H9 (cell line): ENCODE measurements at regions not wholly inside any gene's neighbourhood (a gene's known extent, or its start where the extent isn't known, plus 50 kb on each side); places are given as distances from the start of the nearest gene placed in this dataset.

Experiments used
- DNase-seq: peaks from one replicate; pipeline ENCODE4 v3.0.0-alpha.2; 2017
- H2AFZ ChIP-seq: one replicate; pipeline ENCODE4 v1.6.1; 2013; ENCODE audit warnings: mild to moderate bottlenecking, low read length, control low read depth, moderate library complexity
- H2AK5ac ChIP-seq: 2 replicates; pipeline ENCODE4 v1.6.1; 2013; ENCODE audit warnings: low read length, control low read depth, mixed read lengths; ENCODE audit not compliant: insufficient read length
- H2BK120ac ChIP-seq: one replicate; pipeline ENCODE4 v1.6.1; 2013; ENCODE audit warnings: low read depth, mild to moderate bottlenecking, low read length, control low read depth, inconsistent platforms; ENCODE audit not compliant: poor library complexity, severe bottlenecking
- H2BK12ac ChIP-seq: 2 replicates; pipeline ENCODE4 v1.6.1; 2013; ENCODE audit warnings: low read length, control low read depth, mixed read lengths, low read depth; ENCODE audit not compliant: insufficient read length
- H2BK15ac ChIP-seq: 2 replicates; pipeline ENCODE4 v1.6.1; 2013; ENCODE audit warnings: low read depth, low read length, control low read depth
- H2BK20ac ChIP-seq: one replicate; pipeline ENCODE4 v1.6.1; 2013; ENCODE audit warnings: low read depth, mild to moderate bottlenecking, low read length, control low read depth, inconsistent platforms; ENCODE audit not compliant: poor library complexity, severe bottlenecking
- H2BK5ac ChIP-seq: 2 replicates; pipeline ENCODE4 v1.6.1; 2013; ENCODE audit warnings: low read length, control low read depth, mixed read lengths; ENCODE audit not compliant: insufficient read length
- H3K14ac ChIP-seq: 2 replicates; pipeline ENCODE4 v1.6.1; 2013; ENCODE audit warnings: low read length, control low read depth; ENCODE audit not compliant: insufficient read depth
- H3K18ac ChIP-seq: 2 replicates; pipeline ENCODE4 v1.6.1; 2013; ENCODE audit warnings: low read depth, mild to moderate bottlenecking, mixed read lengths, low read length, control low read depth; ENCODE audit not compliant: insufficient read length
- H3K23ac ChIP-seq: 2 replicates; pipeline ENCODE4 v1.6.1; 2013; ENCODE audit warnings: low read length, control low read depth, mixed read lengths, low read depth; ENCODE audit not compliant: insufficient read length
- H3K23me2 ChIP-seq: 2 replicates; pipeline ENCODE4 v1.6.1; 2013; ENCODE audit warnings: low read depth, mild to moderate bottlenecking, mixed read lengths, low read length, control low read depth; ENCODE audit not compliant: insufficient read length, poor library complexity, severe bottlenecking
- H3K27ac ChIP-seq: 2 replicates; pipeline ENCODE4 v1.5.1; 2013; ENCODE audit warnings: low read length, control low read depth, mixed read lengths, low read depth; ENCODE audit not compliant: insufficient read length
- H3K27me3 ChIP-seq: 2 replicates; pipeline ENCODE4 v1.6.1; 2013; ENCODE audit warnings: low read length, control low read depth, inconsistent platforms; ENCODE audit not compliant: insufficient read depth
- H3K4ac ChIP-seq: 2 replicates; pipeline ENCODE4 v1.6.1; 2013; ENCODE audit warnings: low read depth, mild to moderate bottlenecking, control low read depth, inconsistent platforms, low read length, moderate library complexity
- H3K4me1 ChIP-seq: 2 replicates; pipeline ENCODE4 v1.6.1; 2013; ENCODE audit warnings: low read length, control low read depth, inconsistent platforms; ENCODE audit not compliant: insufficient read depth
- H3K4me2 ChIP-seq: 2 replicates; pipeline ENCODE4 v1.6.1; 2013; ENCODE audit warnings: low read length, control low read depth, mixed read lengths; ENCODE audit not compliant: insufficient read length, insufficient read depth
- H3K56ac ChIP-seq: 2 replicates; pipeline ENCODE4 v1.6.1; 2013; ENCODE audit warnings: low read depth, mild to moderate bottlenecking, mixed read lengths, low read length, control low read depth; ENCODE audit not compliant: insufficient read length
- H3K79me1 ChIP-seq: 2 replicates; pipeline ENCODE4 v1.6.1; 2013; ENCODE audit warnings: low read depth, mild to moderate bottlenecking, moderate library complexity, low read length, control low read depth, inconsistent platforms; ENCODE audit not compliant: insufficient read depth, poor library complexity, severe bottlenecking
- H3K79me2 ChIP-seq: 2 replicates; pipeline ENCODE4 v1.6.1; 2013; ENCODE audit warnings: low read length, control low read depth, inconsistent platforms; ENCODE audit not compliant: insufficient read depth
- H3K9ac ChIP-seq: 2 replicates; pipeline ENCODE4 v1.6.1; 2013; ENCODE audit warnings: low read length, control low read depth, mixed read lengths; ENCODE audit not compliant: insufficient read length; ENCODE audit errors: extremely low read depth
- H3K9me3 ChIP-seq: one replicate; pipeline ENCODE4 v1.6.1; 2013; ENCODE audit warnings: low read depth, low read length, inconsistent platforms; ENCODE audit not compliant: control insufficient read depth
- H3T11ph ChIP-seq: one replicate; pipeline ENCODE4 v1.6.1; 2013; ENCODE audit warnings: mild to moderate bottlenecking, low read length, control low read depth, inconsistent platforms
- H4K20me1 ChIP-seq: one replicate; pipeline ENCODE4 v1.6.1; 2013; ENCODE audit not compliant: control insufficient read depth, insufficient read length, insufficient read depth
- H4K5ac ChIP-seq: 2 replicates; pipeline ENCODE4 v1.6.1; 2013; ENCODE audit warnings: low read depth, mild to moderate bottlenecking, mixed read lengths, low read length, control low read depth; ENCODE audit not compliant: insufficient read length
- H4K8ac ChIP-seq: replicated peaks from 2 replicates; pipeline ENCODE4 v1.6.1; 2013; ENCODE audit warnings: low read length, control low read depth, mixed read lengths, low read depth; ENCODE audit not compliant: insufficient read length
- H4K91ac ChIP-seq: 2 replicates; pipeline ENCODE4 v1.6.1; 2013; ENCODE audit warnings: low read depth, mild to moderate bottlenecking, moderate library complexity, mixed read lengths, low read length, control low read depth; ENCODE audit not compliant: insufficient read length
- H3K27ac Mint-ChIP-seq, 3 experiments: 2 replicates in 2 of 3; 3 replicates in 1 of 3; pipeline ENCODE4 v1.8.0; 2020 to 2021; ENCODE audit warnings: mixed read lengths in 3 of 3, mild to moderate bottlenecking in 1 of 3, moderate library complexity in 1 of 3
- H3K27me3 Mint-ChIP-seq: 2 replicates; pipeline ENCODE4 v1.8.0; 2021; ENCODE audit warnings: low read depth, mild to moderate bottlenecking, moderate library complexity, mixed read lengths
- H3K36me3 Mint-ChIP-seq, 3 experiments: 2 replicates in 2 of 3; 3 replicates in 1 of 3; pipeline ENCODE4 v1.8.0; 2020 to 2021; ENCODE audit warnings: low read depth in 3 of 3, mixed read lengths in 3 of 3; ENCODE audit not compliant: insufficient read depth in 1 of 3
- H3K4me1 Mint-ChIP-seq, 2 experiments: 2 replicates each; pipeline ENCODE4 v1.8.0; 2020; ENCODE audit warnings: mixed read lengths in 2 of 2
- H3K4me3 Mint-ChIP-seq, 2 experiments: 2 replicates in 1 of 2; 3 replicates in 1 of 2; pipeline ENCODE4 v1.8.0; 2020 to 2021; ENCODE audit warnings: mild to moderate bottlenecking in 2 of 2, mixed read lengths in 2 of 2, moderate library complexity in 1 of 2
- H3K9me3 Mint-ChIP-seq, 2 experiments: 2 replicates in 1 of 2; 3 replicates in 1 of 2; pipeline ENCODE4 v1.8.0; 2020; ENCODE audit warnings: mild to moderate bottlenecking in 2 of 2, mixed read lengths in 2 of 2, moderate library complexity in 1 of 2
- CTCF ChIP-seq: fragments of 200-600 bp; sonication (generic); conservative IDR thresholded peaks from 3 replicates; pipeline ENCODE4 v1.8.0; 2021; ENCODE audit warnings: antibody characterized with exemption, mild to moderate bottlenecking
- WGBS: extraction: QIAGEN DNeasy Blood & Tissue Kit; methylation state at CpG from one replicate; pipeline ENCODE4 v1.1.7; 2013; ENCODE audit warnings: missing lambda C conversion rate, low lambda C conversion rate, mixed read lengths; ENCODE audit not compliant: insufficient read length; ENCODE audit errors: extremely low coverage; 5-methylcytosine and 5-hydroxymethylcytosine counted together

- H3K9ac ChIP-seq, result no peak overlapping the region
- peaks cover 16 to 39% (median 17%) of the 10 kb centered on the region in 3 experiments for H3K36me3 Mint-ChIP-seq
- no peak overlapping the region for H2BK15ac ChIP-seq
- no peak overlapping the region for H2AK5ac ChIP-seq
- no peak overlapping the region for H3K4me2 ChIP-seq
- H3K9me3 ChIP-seq, result peaks cover 4% of the 10 kb centered on the region
- H3K27ac ChIP-seq, result no peak overlapping the region
- H3T11ph ChIP-seq, result no peak overlapping the region
- H3K9me3 Mint-ChIP-seq, result peaks cover 35 to 38% of the 10 kb centered on the region in 2 experiments
- no peak overlapping the region for H2BK5ac ChIP-seq
- H3K18ac ChIP-seq, result no peak overlapping the region
- no peaks in the 10 kb centered on the region for H3K79me2 ChIP-seq
- H4K20me1 ChIP-seq, result no peaks in the 10 kb centered on the region
- H3K56ac ChIP-seq, result no peak overlapping the region
- H3K23ac ChIP-seq, result no peak overlapping the region
- peak overlapping the region; percentile 24 to 69 (median 44); a peak in 6 of 7 replicates for H3K27ac Mint-ChIP-seq
- DNase-seq, result no peak
- no CpG with 5 or more reads among the region's 3 CpGs for WGBS
- no peak for TF ChIP-seq CTCF
- H3K4me1 ChIP-seq, result peaks cover 9% of the 10 kb centered on the region; the same call in 1 of the 2 replicates
- no peaks in the 10 kb centered on the region for H3K27me3 ChIP-seq
- H3K27me3 Mint-ChIP-seq, result no peaks in the 10 kb centered on the region
- H3K4ac ChIP-seq, result no peak overlapping the region
- no peak overlapping the region for H4K5ac ChIP-seq
- no peak overlapping the region for H4K91ac ChIP-seq
- H4K8ac ChIP-seq, result no peak overlapping the region
- no peak overlapping the region for H2BK12ac ChIP-seq
- no peak overlapping the region for H3K14ac ChIP-seq
- H2BK20ac ChIP-seq, result no peak overlapping the region
- H3K4me1 Mint-ChIP-seq, result peaks cover 23 to 27% of the 10 kb centered on the region in 2 experiments
- no peaks in the 10 kb centered on the region for H3K79me1 ChIP-seq
- H2AFZ ChIP-seq, result peak overlapping the region; percentile 11
- no peak overlapping the region for H3K4me3 Mint-ChIP-seq
- no peak overlapping the region for H2BK120ac ChIP-seq
- no peaks in the 10 kb centered on the region for H3K23me2 ChIP-seq
Measured at GRCh38 chr22:34784056-34784455, 281.9 kb upstream of the ISX start.
